ENCODE measurements at regions not wholly inside any gene's neighbourhood (a gene's known extent, or its start where the extent isn't known, plus 50 kb on each side); places are given as distances from the start of the nearest gene placed in this dataset.

GRCh38 chr17:77737442-77738265, 220.8 kb upstream of the TNRC6C start:
- no peak for DNase-seq

- no peak for DNase-seq
Measured at GRCh38 chr17:77738751-77739531, 219.6 kb upstream of the TNRC6C start.

GRCh38 chr17:77740481-77740880, 218.0 kb upstream of the TNRC6C start:
- DNase-seq = no peak

- no peak for DNase-seq
Measured at GRCh38 chr17:77741109-77741508, 217.4 kb upstream of the TNRC6C start.

- no peak for DNase-seq
Measured at GRCh38 chr17:77742579-77742978, 215.9 kb upstream of the TNRC6C start.

- no peak for DNase-seq
Measured at GRCh38 chr17:77744066-77744988, 214.2 kb upstream of the TNRC6C start.

- DNase-seq = no peak
Measured at GRCh38 chr17:77745702-77746101, 212.8 kb upstream of the TNRC6C start.

- no peak for DNase-seq
Measured at GRCh38 chr17:77746393-77746792, 212.1 kb upstream of the TNRC6C start.

- DNase-seq = no peak
Measured at GRCh38 chr17:77746896-77747554, 211.5 kb upstream of the TNRC6C start.

- DNase-seq = no peak
Measured at GRCh38 chr17:77748436-77748835, 210.1 kb upstream of the TNRC6C start.

- DNase-seq = no peak
Measured at GRCh38 chr17:77749321-77749751, 209.2 kb upstream of the TNRC6C start.

GRCh38 chr17:77749989-77750388, 208.5 kb upstream of the TNRC6C start:
- no peak for DNase-seq

- DNase-seq = no peak
Measured at GRCh38 chr17:77750427-77751043, 208.0 kb upstream of the TNRC6C start.

- DNase-seq = no peak
Measured at GRCh38 chr17:77753246-77753645, 205.3 kb upstream of the TNRC6C start.

- DNase-seq = no peak
Measured at GRCh38 chr17:77753691-77754245, 204.7 kb upstream of the TNRC6C start.

- DNase-seq = no peak
Measured at GRCh38 chr17:77754956-77755355, 203.5 kb upstream of the TNRC6C start.

- no peak for DNase-seq
Measured at GRCh38 chr17:77755410-77755963, 203.0 kb upstream of the TNRC6C start.

GRCh38 chr17:77756028-77756427, 202.5 kb upstream of the TNRC6C start:
- DNase-seq = no peak

- no peak for DNase-seq
Measured at GRCh38 chr17:77756846-77757560, 201.5 kb upstream of the TNRC6C start.

GRCh38 chr17:77757561-77757898, 201.0 kb upstream of the TNRC6C start:
- DNase-seq = no peak

- DNase-seq = no peak
Measured at GRCh38 chr17:77763023-77763422, 195.5 kb upstream of the TNRC6C start.
